ENCODE measurements at regions not wholly inside any gene's neighbourhood (a gene's known extent, or its start where the extent isn't known, plus 50 kb on each side); places are given as distances from the start of the nearest gene placed in this dataset.
"Not testable (repeated sequence)": the region's sequence is repeated elsewhere in the genome, so short reads cannot be mapped to it uniquely, and the experiment has no call there.

GRCh38 chr7:104264285-104264684 lies 56.5 kb upstream of the ORC5 start:
- Mint-ChIP-seq H3K9me3 (peaks cover 30% of the 10 kb centered on the region), H3K4me1 (no peaks in the 10 kb centered on the region), H3K4me3 (no peak overlapping the region), H3K27me3 (ENCODE audit: low read depth, poor library complexity) (peaks cover 14% of the 10 kb centered on the region), H3K27ac (no peak overlapping the region), H3K36me3 (ENCODE audit: low read depth) (no peaks in the 10 kb centered on the region)
- TF ChIP-seq CTCF (IDR thresholded peaks at IDR 0.05): no peak
- no peak for DNase-seq

- Mint-ChIP-seq H3K9me3 (peaks cover 30% of the 10 kb centered on the region), H3K36me3 (ENCODE audit: low read depth) (no peaks in the 10 kb centered on the region), H3K27me3 (ENCODE audit: low read depth, poor library complexity) (peaks cover 15% of the 10 kb centered on the region), H3K4me1 (no peaks in the 10 kb centered on the region), H3K4me3 (no peak overlapping the region), H3K27ac (no peak overlapping the region)
- no peak for DNase-seq
- TF ChIP-seq CTCF (IDR thresholded peaks at IDR 0.05): peak; percentile 42
Measured at GRCh38 chr7:104267701-104268368, 60.0 kb upstream of the ORC5 start.

DNA sequence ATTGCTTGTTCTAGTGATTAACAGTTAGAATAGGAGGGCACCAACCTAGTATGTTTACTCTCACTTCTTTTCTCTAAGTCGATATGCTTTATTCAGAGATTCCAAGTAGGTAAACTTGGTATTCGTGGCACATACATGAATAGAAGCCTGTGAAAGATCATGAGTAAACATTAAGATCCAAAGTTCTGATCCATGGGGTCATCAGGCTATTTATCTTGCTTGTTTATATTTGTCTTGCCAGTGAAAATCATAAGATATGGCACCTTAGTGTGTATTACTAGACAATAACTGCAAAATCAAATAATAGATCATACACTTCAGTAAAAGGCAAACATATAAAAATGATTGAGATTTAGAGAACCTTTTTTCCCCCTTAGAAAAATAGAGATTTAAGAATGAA lies 56.5 kb upstream of the LHFPL3 start:
- no peak for TF ChIP-seq CTCF (IDR thresholded peaks at IDR 0.05)
- Mint-ChIP-seq H3K27me3 (ENCODE audit: low read depth, poor library complexity) (peaks cover 19% of the 10 kb centered on the region), H3K4me1 (no peaks in the 10 kb centered on the region), H3K36me3 (ENCODE audit: low read depth) (no peaks in the 10 kb centered on the region), H3K4me3 (no peak overlapping the region), H3K27ac (no peak overlapping the region), H3K9me3 (peaks cover 19% of the 10 kb centered on the region)
- DNase-seq: no peak

DNA sequence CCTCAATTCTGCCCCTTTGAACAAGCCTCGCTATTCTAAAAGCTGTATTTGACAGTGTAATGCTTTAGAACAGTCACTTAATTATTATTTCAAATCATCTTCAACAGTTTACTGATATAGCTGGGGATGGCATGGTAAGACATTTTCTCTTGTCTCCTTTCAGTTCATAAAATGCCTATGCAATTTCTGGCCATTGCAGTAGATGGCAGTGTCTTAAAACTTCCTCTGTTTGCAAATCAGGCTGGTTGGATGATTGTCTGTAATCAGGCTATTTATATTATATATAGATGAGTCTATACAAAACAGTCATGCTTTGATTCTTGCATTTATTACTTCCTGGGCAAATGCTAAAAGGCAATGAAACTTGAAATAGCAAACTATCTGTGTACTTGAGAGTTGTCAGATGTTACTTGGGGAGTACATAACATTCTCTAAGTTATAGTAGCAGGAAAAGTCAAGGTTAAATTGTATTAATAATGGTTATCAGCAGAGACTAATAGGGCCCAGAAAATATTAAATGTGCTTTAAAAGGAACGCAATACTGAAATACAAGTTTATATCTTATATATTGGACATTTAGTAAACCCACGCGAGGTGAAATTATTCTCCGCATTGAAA lies 55.5 kb upstream of the LHFPL3 start:
- no peak overlapping the region for H3K27ac Mint-ChIP-seq
- no peak overlapping the region for H3K4me3 Mint-ChIP-seq
- peaks cover 23% of the 10 kb centered on the region for H3K9me3 Mint-ChIP-seq
- no peaks in the 10 kb centered on the region for H3K4me1 Mint-ChIP-seq
- peak; percentile 34 for TF ChIP-seq CTCF (IDR thresholded peaks at IDR 0.05)
- H3K36me3 Mint-ChIP-seq (ENCODE audit: low read depth): no peaks in the 10 kb centered on the region
- no peak for DNase-seq
- peaks cover 19% of the 10 kb centered on the region for H3K27me3 Mint-ChIP-seq (ENCODE audit: low read depth, poor library complexity)

GRCh38 chr7:104275900-104276299 lies 52.5 kb upstream of the LHFPL3 start:
- peaks cover 11% of the 10 kb centered on the region for H3K27me3 Mint-ChIP-seq (ENCODE audit: low read depth, poor library complexity)
- no peak for TF ChIP-seq CTCF (IDR thresholded peaks at IDR 0.05)
- H3K27ac Mint-ChIP-seq: no peak overlapping the region
- no peak for DNase-seq
- H3K36me3 Mint-ChIP-seq (ENCODE audit: low read depth): no peaks in the 10 kb centered on the region
- no peak overlapping the region for H3K4me3 Mint-ChIP-seq
- H3K4me1 Mint-ChIP-seq: no peaks in the 10 kb centered on the region
- peaks cover 44% of the 10 kb centered on the region for H3K9me3 Mint-ChIP-seq

- not testable (repeated sequence) for H3K36me3 Mint-ChIP-seq (ENCODE audit: low read depth); H3K4me3 Mint-ChIP-seq; H3K27ac Mint-ChIP-seq; H3K4me1 Mint-ChIP-seq; DNase-seq
- peaks cover 45% of the 10 kb centered on the region for H3K9me3 Mint-ChIP-seq
- H3K27me3 Mint-ChIP-seq (ENCODE audit: low read depth, poor library complexity): peaks cover 11% of the 10 kb centered on the region
Measured at GRCh38 chr7:104276730-104277129, 51.7 kb upstream of the LHFPL3 start.

Measured in nephron progenitor cell (in vitro differentiated cells).